IPS-20b (cell line): ENCODE measurements at regions not wholly inside any gene's neighbourhood (a gene's known extent, or its start where the extent isn't known, plus 50 kb on each side); places are given as distances from the start of the nearest gene placed in this dataset.

Source experiments
- H3K27ac ChIP-seq: one replicate; pipeline ENCODE4 v1.5.1; 2013; ENCODE audit warnings: low read length
- H3K27me3 ChIP-seq: 2 replicates; pipeline ENCODE4 v1.6.1; 2013; ENCODE audit warnings: mild to moderate bottlenecking, low read length, inconsistent platforms; ENCODE audit not compliant: insufficient read depth
- H3K36me3 ChIP-seq: 2 replicates; pipeline ENCODE4 v1.6.1; 2013; ENCODE audit warnings: low read depth, mild to moderate bottlenecking, inconsistent platforms, low read length, moderate library complexity; ENCODE audit not compliant: insufficient read depth
- H3K4me1 ChIP-seq: 2 replicates; pipeline ENCODE4 v1.6.1; 2013; ENCODE audit warnings: mild to moderate bottlenecking, control low read depth, inconsistent platforms, low read length, moderate library complexity; ENCODE audit not compliant: insufficient read depth
- H3K4me3 ChIP-seq: 2 replicates; pipeline ENCODE4 v1.5.1; 2013; ENCODE audit warnings: mild to moderate bottlenecking, low read length, inconsistent platforms
- H3K9ac ChIP-seq: 2 replicates; pipeline ENCODE4 v1.6.1; 2013; ENCODE audit warnings: low read depth, mild to moderate bottlenecking, inconsistent platforms, low read length, moderate library complexity
- H3K9me3 ChIP-seq: 2 replicates; pipeline ENCODE4 v1.6.1; 2013; ENCODE audit warnings: mild to moderate bottlenecking, low read depth, low read length, inconsistent platforms; ENCODE audit not compliant: insufficient read depth

- no peaks in the 10 kb centered on the region; the same call in 1 of the 2 replicates for H3K27me3 ChIP-seq
- H3K9me3 ChIP-seq: no peaks in the 10 kb centered on the region
- H3K27ac ChIP-seq: no peak overlapping the region
- no peak overlapping the region for H3K4me3 ChIP-seq
- H3K36me3 ChIP-seq: no peaks in the 10 kb centered on the region
- H3K9ac ChIP-seq: no peak overlapping the region
- no peaks in the 10 kb centered on the region for H3K4me1 ChIP-seq
These were observed 106.3 kb upstream of the GUCA2B start for GRCh38 chr1:42046761-42047507.

GRCh38 chr1:42044346-42044745, 108.9 kb upstream of the GUCA2B start:
- H3K36me3 ChIP-seq: no peaks in the 10 kb centered on the region
- no peak overlapping the region for H3K27ac ChIP-seq
- no peak overlapping the region for H3K9ac ChIP-seq
- no peak overlapping the region for H3K4me3 ChIP-seq
- no peaks in the 10 kb centered on the region for H3K4me1 ChIP-seq
- no peaks in the 10 kb centered on the region; the same call in 1 of the 2 replicates for H3K27me3 ChIP-seq
- H3K9me3 ChIP-seq: no peaks in the 10 kb centered on the region

GRCh38 chr1:42043811-42044210, 109.4 kb upstream of the GUCA2B start:
- H3K9ac ChIP-seq: no peak overlapping the region
- peaks cover 4% of the 10 kb centered on the region for H3K27me3 ChIP-seq
- H3K9me3 ChIP-seq: no peaks in the 10 kb centered on the region
- H3K27ac ChIP-seq: no peak overlapping the region
- H3K4me3 ChIP-seq: no peak overlapping the region
- no peaks in the 10 kb centered on the region for H3K4me1 ChIP-seq
- no peaks in the 10 kb centered on the region for H3K36me3 ChIP-seq

- Histone ChIP-seq H3K4me3 (no peak overlapping the region), H3K4me1 (no peaks in the 10 kb centered on the region), H3K27me3 (peaks cover 10% of the 10 kb centered on the region), H3K9ac (no peak overlapping the region), H3K36me3 (no peaks in the 10 kb centered on the region), H3K27ac (no peak overlapping the region), H3K9me3 (no peaks in the 10 kb centered on the region)
These were observed 110.0 kb upstream of the GUCA2B start for GRCh38 chr1:42043182-42043581.

- no peak overlapping the region for H3K4me3 ChIP-seq
- H3K27ac ChIP-seq: no peak overlapping the region
- H3K36me3 ChIP-seq: no peaks in the 10 kb centered on the region
These were observed 112.2 kb upstream of the GUCA2B start for GRCh38 chr1:42041031-42041430.

GRCh38 chr1:42040159-42040558, 113.1 kb upstream of the GUCA2B start:
- H3K9me3 ChIP-seq: no peaks in the 10 kb centered on the region
- peaks cover 23% of the 10 kb centered on the region for H3K27me3 ChIP-seq
- no peak overlapping the region for H3K4me3 ChIP-seq
- no peaks in the 10 kb centered on the region for H3K4me1 ChIP-seq
- H3K36me3 ChIP-seq: no peaks in the 10 kb centered on the region
- H3K9ac ChIP-seq: no peak overlapping the region
- no peak overlapping the region for H3K27ac ChIP-seq

More at GRCh38 chr1:42041031-42041430, 112.2 kb upstream of the GUCA2B start:
- H3K9ac ChIP-seq: no peak overlapping the region
- no peaks in the 10 kb centered on the region for H3K4me1 ChIP-seq
- H3K27me3 ChIP-seq: peaks cover 22% of the 10 kb centered on the region
- no peaks in the 10 kb centered on the region for H3K9me3 ChIP-seq

GRCh38 chr1:42038261-42038660, 114.9 kb upstream of the GUCA2B start:
- no peaks in the 10 kb centered on the region for H3K9me3 ChIP-seq
- H3K36me3 ChIP-seq: no peaks in the 10 kb centered on the region
- no peak overlapping the region for H3K4me3 ChIP-seq
- peaks cover 42% of the 10 kb centered on the region for H3K27me3 ChIP-seq
- H3K9ac ChIP-seq: no peak overlapping the region
- no peak overlapping the region for H3K27ac ChIP-seq
- no peaks in the 10 kb centered on the region for H3K4me1 ChIP-seq

GRCh38 chr1:42037586-42037985, 115.6 kb upstream of the GUCA2B start:
- Histone ChIP-seq H3K27me3 (peaks cover 49% of the 10 kb centered on the region), H3K9ac (no peak overlapping the region)

GRCh38 chr1:42037161-42037560, 116.0 kb upstream of the GUCA2B start:
- Histone ChIP-seq H3K27me3 (peaks cover 53% of the 10 kb centered on the region), H3K4me1 (no peaks in the 10 kb centered on the region), H3K36me3 (no peaks in the 10 kb centered on the region)

More at GRCh38 chr1:42037586-42037985, 115.6 kb upstream of the GUCA2B start:
- no peak overlapping the region for H3K27ac ChIP-seq
- H3K4me1 ChIP-seq: no peaks in the 10 kb centered on the region
- H3K9me3 ChIP-seq: no peaks in the 10 kb centered on the region
- H3K36me3 ChIP-seq: no peaks in the 10 kb centered on the region
- H3K4me3 ChIP-seq: no peak overlapping the region

GRCh38 chr1:42035830-42036604, 117.2 kb upstream of the GUCA2B start:
- Histone ChIP-seq H3K9ac (peak overlapping the region; percentile 19; the same call in 1 of the 2 replicates), H3K4me3 (peak overlapping the region; percentile 93), H3K27ac (no peak overlapping the region), H3K9me3 (no peaks in the 10 kb centered on the region), H3K36me3 (no peaks in the 10 kb centered on the region), H3K27me3 (peaks cover 56% of the 10 kb centered on the region), H3K4me1 (no peaks in the 10 kb centered on the region)

More at GRCh38 chr1:42037161-42037560, 116.0 kb upstream of the GUCA2B start:
- Histone ChIP-seq H3K9me3 (no peaks in the 10 kb centered on the region), H3K4me3 (no peak overlapping the region), H3K27ac (no peak overlapping the region), H3K9ac (no peak overlapping the region)

- no peak overlapping the region for H3K27ac ChIP-seq
- H3K36me3 ChIP-seq: no peaks in the 10 kb centered on the region
- peaks cover 56% of the 10 kb centered on the region for H3K27me3 ChIP-seq
These were observed 116.6 kb upstream of the HIVEP3 start for GRCh38 chr1:42035205-42035829.

More at GRCh38 chr1:42035205-42035829, 116.6 kb upstream of the HIVEP3 start:
- Histone ChIP-seq H3K9me3 (no peaks in the 10 kb centered on the region), H3K4me3 (peak overlapping the region; percentile 78), H3K4me1 (no peaks in the 10 kb centered on the region), H3K9ac (peak overlapping the region; percentile 2; the same call in 1 of the 2 replicates)
